Stimulated activated CD8-positive, alpha-beta memory T cell treated with anti-CD3 and anti-CD28 coated beads, Interleukin-7, amount 100 ng/mL, for 48 hours (primary cell): ENCODE measurements at regions not wholly inside any gene's neighbourhood (a gene's known extent, or its start where the extent isn't known, plus 50 kb on each side); places are given as distances from the start of the nearest gene placed in this dataset.

Experiments
- DNase-seq, 2 donors: peaks; one replicate each; pipeline ENCODE4 v3.0.0-alpha.2; 2020; ENCODE audit warnings: low read depth in 1 of 2; ENCODE audit errors: extremely low read depth in 1 of 2

DNA sequence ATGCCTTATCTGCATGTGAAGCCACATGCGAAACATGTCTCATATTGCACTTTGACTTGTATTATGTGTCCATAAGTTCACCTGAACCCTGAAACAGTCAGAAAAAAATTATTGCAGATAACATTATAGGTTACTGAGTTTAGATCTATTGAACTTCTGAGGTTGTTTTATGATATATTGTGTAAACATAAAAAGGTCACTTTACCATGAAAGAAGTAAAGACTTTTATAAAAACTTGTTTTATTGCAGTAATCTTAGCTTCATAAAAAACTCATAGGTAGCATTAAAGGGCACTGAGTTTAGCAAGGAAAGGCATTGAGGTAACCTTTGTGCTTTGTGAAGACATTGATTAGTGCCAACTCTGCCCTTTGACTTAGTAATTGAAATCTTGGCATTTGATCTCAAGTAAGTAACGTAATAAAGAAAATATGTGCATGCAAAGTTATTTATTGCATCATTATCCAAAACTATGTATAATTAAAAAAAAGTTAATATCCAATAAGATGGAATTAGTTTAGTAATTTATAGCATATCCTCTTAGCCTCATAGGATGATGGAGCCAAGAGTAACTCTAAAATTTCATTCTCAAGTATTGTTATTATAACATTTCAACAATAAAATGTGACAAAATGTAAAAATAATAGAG is 313.3 kb upstream of the ATP2B1 start:
- no peak for DNase-seq

DNA sequence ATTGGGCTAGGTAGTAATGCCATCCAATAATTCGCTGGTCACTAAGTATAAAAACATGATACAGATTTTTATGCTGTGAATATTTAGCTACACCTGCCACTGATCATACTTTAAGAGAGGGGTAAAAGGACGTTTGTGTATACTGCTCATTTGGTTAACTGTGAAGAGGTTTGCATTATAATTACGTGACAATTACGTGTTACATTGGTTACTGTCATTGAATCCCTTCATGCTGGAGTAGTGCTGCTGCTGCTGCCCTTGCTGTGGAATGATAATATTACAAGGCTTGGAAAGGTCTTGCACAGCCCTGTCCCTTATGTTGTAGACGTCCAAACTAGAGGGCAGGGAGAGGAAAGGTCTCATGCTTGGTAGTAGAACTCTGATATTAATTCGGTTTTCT is 312.2 kb upstream of the ATP2B1 start:
- DNase-seq: no peak

DNA sequence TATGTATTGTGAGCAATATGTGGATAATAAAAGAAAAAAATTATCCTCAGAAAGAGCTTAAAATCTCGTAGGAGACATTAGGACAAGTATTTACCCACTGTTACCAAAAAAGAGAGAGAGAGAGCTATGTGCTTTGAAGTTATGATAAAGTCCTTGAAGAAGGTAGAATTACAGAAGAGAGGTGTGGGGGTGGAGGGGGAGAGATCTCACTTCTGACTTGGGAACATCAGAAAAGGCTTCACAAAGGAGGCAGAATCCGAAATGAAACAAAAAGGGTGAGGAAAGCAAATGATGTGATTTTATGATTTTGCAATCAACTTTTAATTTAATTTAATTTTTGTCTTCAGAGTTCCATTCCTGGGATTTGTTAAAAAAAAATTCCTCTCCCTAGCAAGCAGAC is 311.8 kb upstream of the ATP2B1 start:
- DNase-seq: no peak

DNA sequence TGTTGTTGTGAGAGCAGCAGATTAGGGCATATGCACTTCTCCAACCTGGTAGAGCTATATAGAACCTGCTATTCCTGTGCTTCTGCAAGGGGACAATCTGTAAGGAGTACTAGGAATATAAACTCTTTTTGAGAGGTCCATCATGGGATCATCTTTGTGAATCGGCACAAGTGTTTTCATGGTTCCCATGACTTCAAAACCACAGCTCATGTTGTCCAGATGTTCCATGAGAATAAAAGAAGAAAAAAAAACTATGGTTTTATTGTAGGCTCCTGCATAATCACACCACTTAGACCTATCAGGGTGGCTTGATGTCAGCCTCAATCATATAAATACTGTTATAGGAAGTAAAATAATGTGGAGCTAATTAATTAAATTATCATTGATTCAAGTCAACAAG is 311.4 kb upstream of the ATP2B1 start:
- no peak for DNase-seq

DNA sequence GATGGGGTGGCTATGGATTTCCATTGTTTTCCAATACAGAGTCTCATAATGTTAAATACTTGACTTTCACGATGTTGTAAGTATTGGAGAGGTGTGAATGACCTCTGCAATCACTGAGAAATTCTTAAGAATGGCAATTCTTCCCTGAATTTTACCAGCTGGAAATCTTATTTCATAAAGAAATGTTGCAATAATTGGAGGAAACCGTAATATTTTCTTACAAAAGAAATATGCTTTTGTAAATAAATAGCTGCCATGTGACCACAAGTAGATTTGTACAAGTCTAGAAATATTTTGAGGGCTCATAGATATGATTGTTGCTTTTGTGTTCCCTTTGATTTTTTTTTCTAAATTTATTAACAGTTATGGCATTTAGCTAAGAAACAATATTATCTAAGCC is 308.7 kb upstream of the ATP2B1 start:
- no peak for DNase-seq

DNA sequence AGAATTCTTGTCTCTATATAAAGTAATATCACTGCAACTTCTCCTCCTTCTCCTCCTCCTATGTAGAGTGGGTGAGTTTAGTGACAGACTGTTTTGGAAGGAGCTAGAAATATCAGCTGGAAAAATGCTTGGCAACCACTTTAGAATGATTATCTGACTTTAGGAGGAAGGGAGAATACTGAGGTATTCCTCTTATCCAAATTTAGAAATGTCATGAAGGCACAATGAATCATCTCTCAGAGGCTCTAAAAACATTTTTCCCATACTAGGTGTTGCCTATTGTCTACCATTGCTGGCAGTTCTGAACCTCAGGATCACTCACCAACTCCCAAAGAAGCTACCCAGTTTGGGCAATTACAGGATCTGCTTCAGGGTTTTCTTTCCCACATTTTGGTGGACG is 306.6 kb upstream of the ATP2B1 start:
- no peak for DNase-seq

DNA sequence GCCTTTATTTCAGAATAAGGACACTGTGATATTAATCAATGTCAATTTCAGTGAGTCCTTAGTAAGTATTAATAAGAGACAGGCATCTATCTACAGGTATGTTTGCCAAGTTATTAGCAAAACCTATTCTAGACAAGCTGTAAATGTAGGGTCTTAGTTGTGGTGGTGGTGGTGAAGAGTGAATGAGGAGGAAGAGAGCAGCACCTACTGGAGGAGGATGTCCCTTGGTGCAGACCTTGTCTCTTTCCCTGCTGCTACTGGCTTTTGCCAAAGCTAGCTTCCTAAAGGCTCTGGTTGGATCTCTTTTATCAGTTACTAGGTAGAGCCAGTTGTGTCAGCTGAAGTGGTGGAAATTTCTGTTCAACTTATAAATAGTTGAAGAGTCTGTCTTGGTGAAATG is 304.8 kb upstream of the ATP2B1 start:
- DNase-seq: no peak

DNA sequence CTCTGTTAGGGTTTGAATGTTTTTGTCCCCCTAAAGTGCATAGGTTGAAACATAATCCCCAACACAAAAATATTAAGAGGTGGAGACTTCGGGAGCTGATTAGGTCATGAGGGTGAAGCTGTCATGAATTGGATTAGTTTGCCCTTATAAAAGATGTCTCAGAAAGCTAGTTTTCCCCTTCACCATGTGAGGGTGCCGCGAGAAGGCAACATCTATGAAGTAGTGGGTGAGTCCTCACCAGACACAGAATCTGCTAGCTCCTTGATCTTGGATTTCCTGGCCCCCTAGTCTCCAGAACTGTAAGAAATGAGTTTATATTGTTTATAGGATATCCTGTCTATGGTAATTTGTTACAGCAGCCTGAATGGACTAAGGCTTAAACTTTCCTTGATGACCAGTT is 301.5 kb upstream of the ATP2B1 start:
- DNase-seq: no peak

DNA sequence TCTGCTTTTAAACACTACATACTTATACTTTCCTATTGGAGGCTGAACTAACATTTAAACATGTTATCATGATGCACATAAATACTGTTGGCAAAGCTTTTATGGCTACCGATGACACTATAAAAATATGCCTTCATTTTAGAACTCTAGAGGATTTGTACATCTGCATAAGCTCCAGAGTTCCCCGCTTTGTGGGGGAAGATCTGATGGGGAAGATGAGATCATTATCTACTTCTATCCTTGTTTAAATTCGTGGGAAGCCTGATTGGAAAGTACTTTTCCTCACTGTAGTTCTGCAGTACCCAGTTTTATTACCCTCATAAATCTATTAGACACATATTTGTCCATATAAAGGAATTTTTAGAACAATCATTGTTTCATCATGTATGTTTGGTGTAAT is 299.6 kb upstream of the ATP2B1 start:
- DNase-seq: no peak

DNA sequence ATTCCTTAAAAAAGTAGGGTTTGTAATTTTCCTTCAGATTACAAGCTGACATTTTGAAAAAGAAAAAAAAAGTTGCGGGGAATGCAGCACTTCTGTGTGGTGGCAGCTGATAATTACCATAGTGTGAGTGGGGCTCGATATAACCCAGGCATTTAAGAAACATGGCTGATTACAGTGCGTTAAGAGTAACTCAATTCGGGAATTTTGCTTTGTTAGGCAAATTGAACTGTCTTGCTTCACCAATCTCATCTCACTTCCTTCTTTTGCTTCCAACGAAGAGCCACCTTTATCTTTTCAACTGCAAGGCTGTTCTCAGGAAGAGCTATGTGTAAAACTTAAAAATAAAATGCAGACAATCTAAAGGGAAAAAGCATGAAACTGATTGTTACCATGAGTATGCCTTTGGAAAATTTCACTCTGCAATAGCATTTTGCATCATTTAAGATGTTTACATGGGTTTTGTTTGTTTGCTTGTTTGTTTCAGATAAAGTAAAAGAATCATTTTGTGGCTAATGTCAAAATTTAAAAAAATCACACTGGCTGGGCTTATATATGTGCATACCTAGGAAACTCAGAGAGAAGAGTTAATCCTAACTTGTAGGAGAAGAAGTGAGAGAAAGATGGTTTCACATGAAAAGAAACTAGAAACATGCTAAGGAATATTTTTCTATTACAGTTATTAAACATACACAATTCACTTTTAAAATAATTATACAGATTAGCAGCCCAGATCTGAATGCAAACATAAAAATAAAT is 295.9 kb upstream of the ATP2B1 start:
- DNase-seq: no peak

DNA sequence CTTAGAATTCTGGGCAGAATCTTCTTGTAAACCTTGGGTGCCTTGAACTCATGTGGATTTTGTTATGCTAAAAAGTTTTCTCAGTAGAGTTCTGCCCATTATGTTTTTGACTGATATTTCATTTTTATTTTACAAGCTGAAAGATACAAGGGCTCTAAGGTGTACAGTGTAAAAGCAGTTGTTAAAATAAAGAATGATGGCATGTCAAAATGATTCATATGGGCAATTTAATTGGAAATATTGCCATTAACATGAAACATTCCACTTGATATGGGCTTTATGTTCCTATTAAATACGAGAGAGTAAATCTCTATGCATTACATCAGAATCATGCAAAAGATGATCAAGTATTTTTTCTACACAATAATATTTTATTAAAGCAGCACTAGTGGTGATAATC is 295.1 kb upstream of the ATP2B1 start:
- DNase-seq: no peak

DNA sequence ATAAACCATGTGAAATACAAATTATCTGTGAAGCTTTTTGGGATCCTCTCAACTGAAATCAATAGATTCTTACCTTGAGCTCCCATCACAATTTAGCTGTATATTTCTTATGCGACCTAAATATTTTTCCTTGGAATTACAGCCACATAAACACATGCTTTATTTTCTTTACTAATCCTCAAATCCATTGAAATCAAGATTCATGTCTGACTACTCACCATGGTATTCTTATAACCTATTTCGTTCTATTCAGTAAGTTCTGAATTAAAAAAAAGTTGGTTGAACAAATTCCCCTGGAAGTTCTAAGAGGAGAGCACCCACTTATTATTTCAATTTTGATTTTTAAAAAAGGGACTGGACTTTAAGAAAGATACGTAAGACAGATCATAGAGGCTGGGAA is 292.1 kb upstream of the ATP2B1 start:
- DNase-seq: no peak

DNA sequence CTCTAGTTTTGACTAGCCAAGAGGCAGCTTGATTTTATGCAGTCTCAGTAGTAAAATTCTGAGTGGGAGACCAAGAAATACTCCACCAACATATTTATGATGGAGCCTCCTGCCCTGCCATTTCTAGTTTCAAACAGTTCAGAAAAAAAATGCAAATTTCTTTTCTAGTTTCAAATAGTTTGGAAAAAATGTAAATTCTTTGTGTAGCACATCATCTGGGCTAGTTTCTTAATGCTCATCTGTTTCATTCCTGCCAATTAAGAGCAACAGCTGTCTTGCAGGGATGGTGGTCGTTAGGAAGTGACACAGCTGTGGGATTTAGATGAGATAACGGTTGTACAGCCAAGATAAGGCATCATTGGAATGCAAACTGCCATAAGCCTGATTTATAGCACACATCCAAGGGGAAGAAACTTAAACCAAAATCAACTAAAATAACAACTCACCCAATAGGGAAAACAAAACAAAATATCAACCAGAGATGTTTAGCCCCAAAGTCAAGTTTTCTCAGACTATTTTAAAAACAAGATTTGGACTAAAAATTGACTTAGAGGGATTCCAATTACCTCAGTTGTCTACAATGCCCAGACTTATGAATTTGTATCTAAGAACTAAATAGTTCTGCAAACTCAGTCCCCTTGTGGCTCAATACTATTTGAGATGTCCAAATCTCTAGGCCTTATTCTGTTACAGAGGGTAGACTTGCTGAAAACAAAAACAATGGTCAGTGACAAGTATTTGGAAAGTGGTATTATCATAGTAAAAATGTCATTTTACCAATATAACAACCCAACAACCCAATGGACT is 291.3 kb upstream of the ATP2B1 start:
- DNase-seq: no peak

DNA sequence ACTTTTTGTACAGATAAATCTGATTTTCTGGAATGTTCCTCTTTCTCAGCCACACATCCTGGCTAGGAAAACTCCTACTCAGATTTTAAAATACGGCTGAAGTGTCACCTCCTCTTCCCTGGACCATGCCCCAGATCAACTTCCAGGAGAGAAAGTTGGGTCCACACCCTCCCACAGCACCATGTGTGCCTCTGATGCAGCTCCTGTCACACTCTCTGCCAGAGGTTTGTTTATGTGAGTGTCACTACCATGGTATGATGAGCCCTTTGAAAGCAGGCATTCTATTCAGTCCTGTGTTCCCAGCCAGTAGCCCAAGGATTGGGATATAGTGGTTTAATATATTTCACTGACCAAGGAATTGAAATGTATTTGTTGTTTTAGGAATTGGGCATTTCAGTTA is 287.2 kb upstream of the ATP2B1 start:
- DNase-seq: no peak

DNA sequence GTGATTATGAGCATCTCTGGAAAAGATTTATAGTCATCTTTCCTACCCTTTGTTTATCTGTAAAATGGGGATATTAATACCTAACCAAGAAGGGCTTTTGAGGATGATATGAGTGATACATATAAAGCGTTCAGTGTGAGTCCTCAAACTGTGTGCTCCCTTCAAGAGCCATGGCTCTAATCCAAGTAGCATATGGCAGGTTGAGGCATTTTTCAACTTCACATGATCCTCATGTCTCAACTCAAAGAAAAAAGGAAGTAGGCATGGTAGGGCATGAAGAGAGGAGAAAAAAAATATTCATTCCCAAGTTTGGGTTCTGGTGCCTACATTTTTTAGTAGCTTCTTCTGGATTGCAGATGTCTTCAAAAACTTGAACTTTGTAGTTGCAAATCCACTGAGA is 286.3 kb upstream of the ATP2B1 start:
- DNase-seq: no peak

DNA sequence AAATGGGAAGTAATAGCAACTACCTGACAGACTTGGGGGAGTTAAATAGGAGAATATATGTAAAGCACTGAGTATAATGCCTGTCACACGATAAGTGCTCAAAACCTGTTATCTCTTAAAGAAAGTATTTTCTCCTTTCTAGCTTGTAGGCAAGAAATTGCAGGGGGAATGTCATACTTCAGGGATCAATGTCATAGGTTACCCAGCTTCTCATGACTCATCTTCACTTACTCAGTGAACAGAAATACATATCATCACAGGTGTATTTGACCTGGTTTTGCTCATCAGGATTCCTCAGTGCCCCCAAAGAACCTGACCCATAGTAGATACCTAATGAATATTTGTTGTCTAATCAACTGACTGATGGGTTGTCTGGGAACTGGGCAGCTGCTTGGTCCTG is 285.0 kb upstream of the ATP2B1 start:
- no peak for DNase-seq

DNA sequence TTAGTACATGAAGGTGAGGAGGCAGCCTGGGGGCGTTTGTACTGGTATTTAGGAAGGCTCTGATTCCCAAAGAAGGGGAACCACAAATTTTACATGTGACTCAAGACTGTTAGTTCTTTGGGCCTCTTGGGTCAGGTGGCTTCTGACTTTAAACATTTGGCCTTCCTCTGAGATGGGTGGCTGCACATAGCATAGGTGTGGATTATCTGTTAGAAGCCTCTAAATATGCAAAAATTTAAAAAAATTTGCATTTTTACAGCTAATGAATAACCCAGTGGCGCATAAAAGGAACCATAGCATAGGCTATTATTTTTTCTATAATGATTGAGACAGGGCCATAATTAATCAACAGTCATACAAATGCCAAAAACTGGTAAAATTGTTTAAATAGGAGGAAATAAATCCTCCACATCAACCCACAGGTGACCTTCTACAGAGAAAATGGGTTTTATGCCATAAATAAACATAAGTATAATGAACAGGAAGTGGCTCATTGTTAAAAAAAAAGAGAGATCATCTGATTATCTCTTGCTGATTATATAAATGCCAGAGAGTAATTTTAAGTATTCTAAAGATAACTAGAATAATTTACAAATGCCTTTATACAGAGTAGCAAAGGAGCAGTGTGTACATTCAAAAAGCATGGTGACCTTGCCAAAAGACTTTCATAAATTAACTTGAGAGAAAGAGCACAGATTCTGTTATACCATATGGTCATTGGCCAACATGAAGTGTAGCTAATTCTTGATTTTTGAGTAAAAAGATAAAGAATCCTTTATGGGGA is 284.2 kb upstream of the ATP2B1 start:
- DNase-seq: no peak

DNA sequence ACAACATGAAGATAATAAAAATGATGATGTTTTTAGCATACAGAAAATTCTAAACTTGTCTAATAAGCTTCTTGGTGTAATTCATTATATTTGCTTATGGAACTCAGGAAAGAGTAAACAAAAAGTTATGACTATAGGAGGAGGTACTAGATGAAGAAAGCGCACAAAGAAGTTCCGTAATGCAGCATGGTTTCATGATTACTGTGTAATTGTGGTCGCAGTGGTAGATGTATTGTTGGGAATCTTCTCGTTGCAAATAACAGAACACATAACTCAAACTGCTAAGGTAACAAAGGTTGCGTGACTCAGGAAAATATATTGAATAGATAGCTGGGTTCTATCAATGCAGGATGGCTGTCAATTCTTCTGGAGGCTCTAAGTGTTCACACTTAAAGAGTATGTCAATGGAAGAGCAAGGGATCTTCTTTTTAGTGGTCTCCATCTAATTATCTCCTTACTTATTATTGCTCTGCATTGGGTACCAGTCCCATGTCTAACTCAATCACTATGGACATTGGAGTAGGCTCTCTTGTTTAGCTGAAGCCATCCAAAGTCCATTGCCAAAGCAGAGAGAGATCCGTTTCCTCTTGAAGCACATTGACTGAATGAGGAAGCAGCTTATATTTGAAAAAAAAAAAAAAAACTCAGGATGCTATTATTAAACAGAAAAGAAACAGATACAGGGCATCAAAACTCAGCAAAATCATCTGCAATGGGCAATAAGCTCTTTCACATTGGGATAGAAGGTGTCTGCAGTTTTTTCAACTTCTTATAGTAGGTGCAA is 283.4 kb upstream of the ATP2B1 start:
- no peak for DNase-seq

DNA sequence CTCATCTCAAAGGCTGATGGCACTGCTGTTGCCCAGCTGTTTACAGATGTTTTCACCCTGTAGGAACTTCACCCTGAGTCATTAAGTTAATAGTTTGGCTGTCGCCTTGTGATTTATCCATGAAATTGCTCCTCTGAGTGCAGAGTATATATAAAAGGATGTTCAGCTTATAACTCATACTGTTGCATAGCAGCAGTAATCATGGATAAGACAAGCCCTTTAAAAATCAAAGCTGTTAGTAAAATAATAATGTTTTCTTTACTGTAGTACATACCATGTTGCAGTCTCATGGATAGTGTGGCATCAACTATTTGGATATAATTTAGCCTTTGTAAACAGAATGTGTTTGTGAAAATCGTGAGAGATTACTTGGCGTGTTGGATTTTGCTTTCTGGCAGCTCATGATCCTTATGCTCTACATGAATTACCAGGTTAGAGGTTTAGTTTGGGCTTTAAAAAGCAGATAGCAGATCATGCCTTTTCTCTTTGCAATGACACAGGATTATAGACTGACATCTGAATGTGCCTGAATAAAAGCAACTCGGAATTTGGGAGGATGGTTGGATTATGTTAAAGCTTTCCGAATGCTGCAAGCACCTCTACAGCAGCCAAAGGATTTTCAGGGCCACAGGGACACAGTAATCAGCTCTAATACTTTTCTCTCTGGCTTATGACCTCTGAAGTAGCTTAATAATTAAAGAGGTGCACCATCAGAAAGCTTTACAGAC is 279.7 kb upstream of the ATP2B1 start:
- no peak for DNase-seq

DNA sequence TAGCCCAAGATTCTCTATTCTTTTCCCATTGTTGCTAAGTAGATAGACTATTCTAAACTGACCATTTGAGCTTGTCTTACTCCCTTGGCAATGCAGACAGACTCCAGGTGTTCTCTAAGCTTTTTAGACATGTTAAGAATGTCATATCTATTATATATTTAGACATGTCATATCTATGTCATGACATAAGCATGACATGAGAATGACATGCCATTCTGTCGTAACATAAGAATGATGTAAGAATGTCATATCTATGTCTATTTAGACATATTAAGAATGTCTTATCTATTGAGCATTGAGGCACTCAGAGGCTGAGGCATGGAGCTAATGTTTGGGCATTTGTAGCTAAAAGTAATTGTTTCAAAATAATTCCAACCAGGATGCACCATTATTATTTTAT is 277.3 kb upstream of the ATP2B1 start:
- no peak for DNase-seq
